ENCODE measurements at regions not wholly inside any gene's neighbourhood (a gene's known extent, or its start where the extent isn't known, plus 50 kb on each side); places are given as distances from the start of the nearest gene placed in this dataset.
A peak's percentile ranks its signal among the peaks of the same experiment; 100 is the strongest.

DNA sequence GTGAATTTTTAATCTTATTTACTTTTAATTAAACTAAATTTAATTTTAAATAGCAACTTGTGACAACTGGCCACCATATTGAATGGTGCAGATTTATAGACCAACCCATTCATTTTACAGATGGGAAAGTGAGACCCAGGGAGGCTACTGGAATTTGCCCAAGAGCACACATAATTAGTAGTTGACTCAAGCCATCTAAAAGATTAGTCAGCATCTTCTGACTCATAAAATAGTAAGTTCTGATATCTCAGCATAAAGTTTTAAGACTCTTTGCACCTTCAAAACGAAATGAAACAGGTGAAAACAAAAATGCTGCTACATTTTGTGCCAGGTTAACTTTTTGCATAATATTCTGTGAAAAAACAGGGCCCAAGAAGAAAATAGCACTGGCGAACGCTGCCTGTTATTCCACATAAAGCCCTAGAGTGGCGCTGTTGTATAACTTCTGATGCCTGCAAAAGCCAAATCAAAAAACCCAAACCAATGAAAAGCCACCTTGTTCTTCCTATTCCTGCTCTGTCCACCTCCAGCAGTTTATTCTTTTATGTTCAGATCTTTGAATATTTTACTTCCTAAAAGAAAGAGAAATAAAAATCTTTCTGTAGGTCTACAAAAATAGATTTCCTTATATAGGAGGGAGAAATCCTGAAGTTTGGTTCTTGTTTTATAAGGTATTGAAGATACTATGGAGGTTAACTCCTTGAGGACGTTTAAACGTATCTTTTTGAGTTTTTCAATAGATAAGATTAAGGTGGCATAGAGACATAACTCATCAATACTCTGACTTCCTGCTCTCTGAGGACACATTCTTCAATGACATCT lies 62.8 kb downstream of the OTOL1 start:
- Histone ChIP-seq H3K27me3 (ENCODE audit: insufficient read depth, low read depth, severe bottlenecking) (no peaks in the 10 kb centered on the region), H3K9me3 (ENCODE audit: severe bottlenecking) (no peaks in the 10 kb centered on the region), H3K4me3 (ENCODE audit: low read depth, low read length) (no peak overlapping the region), H3K27ac (no peak overlapping the region), H3K36me3 (no peaks in the 10 kb centered on the region)
- DNase-seq, result no peak
- TF ChIP-seq, protein P1, sequence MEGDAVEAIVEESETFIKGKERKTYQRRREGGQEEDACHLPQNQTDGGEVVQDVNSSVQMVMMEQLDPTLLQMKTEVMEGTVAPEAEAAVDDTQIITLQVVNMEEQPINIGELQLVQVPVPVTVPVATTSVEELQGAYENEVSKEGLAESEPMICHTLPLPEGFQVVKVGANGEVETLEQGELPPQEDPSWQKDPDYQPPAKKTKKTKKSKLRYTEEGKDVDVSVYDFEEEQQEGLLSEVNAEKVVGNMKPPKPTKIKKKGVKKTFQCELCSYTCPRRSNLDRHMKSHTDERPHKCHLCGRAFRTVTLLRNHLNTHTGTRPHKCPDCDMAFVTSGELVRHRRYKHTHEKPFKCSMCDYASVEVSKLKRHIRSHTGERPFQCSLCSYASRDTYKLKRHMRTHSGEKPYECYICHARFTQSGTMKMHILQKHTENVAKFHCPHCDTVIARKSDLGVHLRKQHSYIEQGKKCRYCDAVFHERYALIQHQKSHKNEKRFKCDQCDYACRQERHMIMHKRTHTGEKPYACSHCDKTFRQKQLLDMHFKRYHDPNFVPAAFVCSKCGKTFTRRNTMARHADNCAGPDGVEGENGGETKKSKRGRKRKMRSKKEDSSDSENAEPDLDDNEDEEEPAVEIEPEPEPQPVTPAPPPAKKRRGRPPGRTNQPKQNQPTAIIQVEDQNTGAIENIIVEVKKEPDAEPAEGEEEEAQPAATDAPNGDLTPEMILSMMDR (IDR thresholded peaks at IDR 0.05; ENCODE audit: low read depth, low read length), result peak; percentile 75

DNA sequence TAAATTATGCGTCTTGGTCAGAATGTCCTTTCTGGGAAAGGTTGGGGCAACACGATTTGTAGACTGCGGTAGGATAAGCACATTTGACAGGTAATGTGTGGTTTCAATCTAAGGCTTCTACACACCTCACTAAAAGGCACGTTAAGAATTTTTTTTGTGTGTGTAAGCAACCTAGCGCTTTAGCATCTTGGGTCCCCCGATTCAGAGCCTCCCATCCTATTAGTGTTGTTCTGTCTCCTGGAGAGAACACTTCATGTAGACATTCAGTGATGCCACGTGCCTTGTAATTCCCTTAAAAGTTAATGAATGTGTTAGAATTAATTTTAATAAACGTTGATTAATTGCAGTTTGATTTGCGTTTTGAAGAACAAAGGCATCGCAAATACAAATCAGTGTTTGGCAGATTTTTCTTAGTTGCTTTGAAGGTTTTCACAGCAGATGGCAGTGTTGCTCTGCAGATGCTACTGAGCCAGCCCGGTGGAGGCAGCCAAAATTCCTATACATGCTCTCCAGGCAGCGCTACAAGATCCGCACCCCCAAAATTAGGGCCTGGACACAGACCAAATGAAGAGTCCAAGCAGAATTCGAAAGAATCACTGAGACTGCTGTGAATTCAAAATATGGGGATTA lies 63.5 kb downstream of the OTOL1 start:
- DNase-seq, result peak; percentile 42
- Histone ChIP-seq H3K27me3 (ENCODE audit: insufficient read depth, low read depth, severe bottlenecking) (no peaks in the 10 kb centered on the region), H3K9me3 (ENCODE audit: severe bottlenecking) (no peaks in the 10 kb centered on the region), H3K36me3 (no peaks in the 10 kb centered on the region), H3K27ac (no peak overlapping the region), H3K4me3 (ENCODE audit: low read depth, low read length) (no peak overlapping the region)
- TF ChIP-seq, protein P1 (IDR thresholded peaks at IDR 0.05; ENCODE audit: low read depth, low read length), result peak; percentile 70

DNA sequence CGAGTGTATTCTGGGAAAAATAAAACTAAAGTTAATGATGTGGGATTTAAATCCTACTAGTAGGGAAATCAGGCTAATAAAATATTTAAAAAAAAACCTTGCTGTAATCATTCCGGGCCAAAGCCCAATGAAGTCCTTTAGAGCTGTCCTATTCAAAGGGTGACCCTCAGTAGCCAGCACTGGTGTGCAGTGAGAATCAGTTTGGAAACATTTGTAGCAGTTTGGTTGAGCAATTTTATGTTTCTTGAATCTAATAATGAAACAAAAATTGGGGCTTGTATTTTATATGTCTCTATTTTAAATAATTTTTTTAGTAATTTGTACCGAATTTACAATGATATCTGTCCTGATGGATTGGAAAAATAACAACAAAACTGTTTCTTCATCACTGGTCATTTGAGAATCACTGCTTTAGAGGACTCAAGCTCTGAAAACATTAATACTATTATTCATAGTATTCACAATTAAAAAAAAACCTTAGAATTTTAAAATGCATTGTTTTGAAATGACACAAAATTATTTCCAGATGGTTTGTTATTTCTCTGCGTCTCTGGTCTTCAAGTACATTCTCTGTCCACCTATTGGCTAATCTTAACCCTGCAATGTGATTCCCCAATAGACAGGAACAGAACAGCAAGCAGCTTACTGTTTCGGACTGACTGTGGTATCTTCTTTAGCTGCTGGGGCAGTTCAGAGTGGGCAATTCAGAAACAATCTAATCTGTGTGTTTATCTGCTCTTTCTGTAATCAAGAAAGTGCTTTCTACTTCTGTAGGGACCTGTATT lies 71.2 kb downstream of the OTOL1 start:
- no peaks in the 10 kb centered on the region for H3K9me3 ChIP-seq (ENCODE audit: severe bottlenecking)
- no peak overlapping the region for H3K4me3 ChIP-seq (ENCODE audit: low read depth, low read length)
- no peak overlapping the region for H3K27ac ChIP-seq
- TF ChIP-seq, protein P1 (IDR thresholded peaks at IDR 0.05; ENCODE audit: low read depth, low read length), result no peak
- no peaks in the 10 kb centered on the region for H3K36me3 ChIP-seq
- peak; percentile 31 for DNase-seq
- H3K27me3 ChIP-seq (ENCODE audit: insufficient read depth, low read depth, severe bottlenecking), result no peaks in the 10 kb centered on the region

DNA sequence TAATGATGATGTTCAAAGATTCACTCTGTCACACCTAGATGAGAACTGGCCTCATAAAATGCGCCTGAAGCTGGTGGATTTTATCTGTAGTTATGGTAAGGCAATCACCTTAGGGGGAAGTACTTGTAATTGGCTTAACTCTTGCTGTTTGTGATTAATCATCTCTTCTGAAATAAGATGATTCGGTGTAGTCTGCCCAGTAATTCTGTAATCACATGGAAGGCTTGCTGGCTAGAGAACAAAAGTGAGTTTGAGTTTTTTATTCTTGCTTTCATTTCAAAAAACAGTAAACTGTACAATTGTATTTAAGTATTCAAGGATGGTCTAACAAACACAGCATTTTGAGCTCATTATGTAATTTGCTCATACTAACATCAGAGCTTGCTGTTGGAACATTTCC lies 72.1 kb downstream of the OTOL1 start:
- Histone ChIP-seq H3K27ac (no peak overlapping the region), H3K4me3 (ENCODE audit: low read depth, low read length) (no peak overlapping the region), H3K36me3 (no peaks in the 10 kb centered on the region), H3K9me3 (ENCODE audit: severe bottlenecking) (no peaks in the 10 kb centered on the region), H3K27me3 (ENCODE audit: insufficient read depth, low read depth, severe bottlenecking) (no peaks in the 10 kb centered on the region)
- no peak for DNase-seq
- TF ChIP-seq, protein P1 (IDR thresholded peaks at IDR 0.05; ENCODE audit: low read depth, low read length), result no peak

DNA sequence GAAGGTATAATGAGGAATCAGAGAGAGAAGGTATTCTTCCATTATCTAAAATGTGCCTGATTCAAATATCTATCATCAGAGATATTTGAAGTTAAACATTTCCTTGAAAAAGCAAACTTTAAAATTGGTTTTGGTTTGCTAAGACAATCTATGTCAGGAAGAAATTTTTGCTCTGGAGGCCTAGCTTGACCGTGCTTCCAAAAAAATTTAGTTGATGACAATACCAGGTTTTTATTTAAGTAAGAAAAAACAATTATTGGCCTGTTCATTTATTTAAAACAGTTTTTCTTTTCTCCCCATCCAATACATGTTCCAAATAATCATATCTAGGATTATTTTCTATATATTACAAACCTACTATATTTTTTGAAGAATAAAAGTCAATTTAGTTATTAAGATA lies 75.3 kb downstream of the OTOL1 start:
- TF ChIP-seq, protein P1 (IDR thresholded peaks at IDR 0.05; ENCODE audit: low read depth, low read length), result no peak
- Histone ChIP-seq H3K9me3 (ENCODE audit: severe bottlenecking) (no peaks in the 10 kb centered on the region), H3K27ac (no peak overlapping the region), H3K27me3 (ENCODE audit: insufficient read depth, low read depth, severe bottlenecking) (no peaks in the 10 kb centered on the region), H3K36me3 (no peaks in the 10 kb centered on the region), H3K4me3 (ENCODE audit: low read depth, low read length) (no peak overlapping the region)
- no peak for DNase-seq
